Adrenal gland (tissue), 9 donors: ENCODE measurements at regions not wholly inside any gene's neighbourhood (a gene's known extent, or its start where the extent isn't known, plus 50 kb on each side); places are given as distances from the start of the nearest gene placed in this dataset.

Experiments
- DNase-seq, 7 donors: peaks; one replicate each; pipeline ENCODE4 v3.0.0-alpha.2; 2019 to 2020
- H3K27ac ChIP-seq, 5 donors: fragments of 200-600 bp; sonication (generic) in 4 of 5; 1 replicate in 3 of 5; 2 replicates in 2 of 5; pipeline versions ENCODE4 v1.5.1 to v1.8.0; 2016 to 2020; ENCODE audit warnings: mild to moderate bottlenecking in 1 of 5
- H3K27me3 ChIP-seq: fragments of 200-600 bp; 2 replicates; pipeline ENCODE4 v1.8.0; 2021
- H3K36me3 ChIP-seq, 2 donors: fragments of 200-600 bp; replicated peaks in 1 of 2; 1 replicate in 1 of 2; 2 replicates in 1 of 2; pipeline versions ENCODE4 v1.5.1 to v1.8.0; 2018 to 2022
- H3K4me1 ChIP-seq, 2 donors: fragments of 200-600 bp; replicated peaks in 1 of 2; 1 replicate in 1 of 2; 2 replicates in 1 of 2; pipeline versions ENCODE4 v1.5.1 to v1.8.0; 2018 to 2021
- H3K4me3 ChIP-seq, 4 donors: fragments of 200-600 bp; sonication (generic) in 3 of 4; one replicate each; pipeline ENCODE4 v1.5.1; 2016 to 2018
- H3K9me3 ChIP-seq, 3 donors: fragments of 200-600 bp; sonication (generic) in 1 of 3; replicated peaks in 1 of 3; 1 replicate in 2 of 3; 2 replicates in 1 of 3; pipeline versions ENCODE4 v1.5.1 to v1.8.0; 2016 to 2021
- POLR2A ChIP-seq, 2 donors: fragments of 450-650 bp; IDR thresholded peaks; one replicate each; pipeline ENCODE4 v1.6.1; 2017; ENCODE audit warnings: antibody characterized with exemption in 2 of 2, mild to moderate bottlenecking in 2 of 2, moderate library complexity in 1 of 2
- WGBS, 4 donors: extraction: QIAGEN DNeasy Blood & Tissue Kit in 2 of 4; methylation state at CpG; one replicate each; pipeline versions ENCODE4 v1.1.5 to v1.1.7; 2013 to 2017; 5-methylcytosine and 5-hydroxymethylcytosine counted together
- intact Hi-C, 2 donors: fragments of 100-400 bp; cut with DNase I; formaldehyde crosslinking; loops; one replicate each; pipeline versions ENCODE4 v1.14.1 to v1.15.0; 2022 to 2023
- TF ChIP-seq, protein P1 (sequence below), 6 experiments: fragments of 450-650 bp in 4 of 6; fragments of 200-600 bp in 2 of 6; sonication (generic) in 1 of 6; IDR thresholded peaks; 1 replicate in 5 of 6; 2 replicates in 1 of 6; pipeline versions ENCODE4 v1.5.1 to v1.8.0; 2016 to 2021; ENCODE audit warnings: antibody characterized with exemption in 6 of 6, mild to moderate bottlenecking in 2 of 6, moderate library complexity in 1 of 6
- donor health status: healthy with polysubstance abuse.
- donor health status: Bipolar disorder and iron deficiency.
- donor health status: DM: yes; HTN: yes; CAD: no.
- donor health status: DM: no; HTN: no; CAD: no.
- donor health status: DM: no; HTN: no; CAD: no.

GRCh38 chr17:77637818-77638575 lies 320.5 kb upstream of the TNRC6C start:
- no peak overlapping the region for H3K27ac ChIP-seq
- H3K27me3 ChIP-seq: no peaks in the 10 kb centered on the region
- H3K4me1 ChIP-seq: no peaks in the 10 kb centered on the region
- no peaks in the 10 kb centered on the region for H3K36me3 ChIP-seq
- TF ChIP-seq POLR2A (IDR thresholded peaks at IDR 0.05): no peak
- TF ChIP-seq, protein P1, sequence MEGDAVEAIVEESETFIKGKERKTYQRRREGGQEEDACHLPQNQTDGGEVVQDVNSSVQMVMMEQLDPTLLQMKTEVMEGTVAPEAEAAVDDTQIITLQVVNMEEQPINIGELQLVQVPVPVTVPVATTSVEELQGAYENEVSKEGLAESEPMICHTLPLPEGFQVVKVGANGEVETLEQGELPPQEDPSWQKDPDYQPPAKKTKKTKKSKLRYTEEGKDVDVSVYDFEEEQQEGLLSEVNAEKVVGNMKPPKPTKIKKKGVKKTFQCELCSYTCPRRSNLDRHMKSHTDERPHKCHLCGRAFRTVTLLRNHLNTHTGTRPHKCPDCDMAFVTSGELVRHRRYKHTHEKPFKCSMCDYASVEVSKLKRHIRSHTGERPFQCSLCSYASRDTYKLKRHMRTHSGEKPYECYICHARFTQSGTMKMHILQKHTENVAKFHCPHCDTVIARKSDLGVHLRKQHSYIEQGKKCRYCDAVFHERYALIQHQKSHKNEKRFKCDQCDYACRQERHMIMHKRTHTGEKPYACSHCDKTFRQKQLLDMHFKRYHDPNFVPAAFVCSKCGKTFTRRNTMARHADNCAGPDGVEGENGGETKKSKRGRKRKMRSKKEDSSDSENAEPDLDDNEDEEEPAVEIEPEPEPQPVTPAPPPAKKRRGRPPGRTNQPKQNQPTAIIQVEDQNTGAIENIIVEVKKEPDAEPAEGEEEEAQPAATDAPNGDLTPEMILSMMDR (IDR thresholded peaks at IDR 0.05): no peak
- WGBS, 4 donors: 43 to 62% (median 51%) methylated on average over 10 to 16 of the region's 16 CpGs
- no peaks in the 10 kb centered on the region for H3K9me3 ChIP-seq
- intact Hi-C loops: no loop called here
- H3K4me3 ChIP-seq: no peak overlapping the region
- no peak for DNase-seq

- H3K9me3 ChIP-seq: no peaks in the 10 kb centered on the region
- no peak overlapping the region for H3K27ac ChIP-seq
- TF ChIP-seq POLR2A (IDR thresholded peaks at IDR 0.05): no peak
- TF ChIP-seq, protein P1 (IDR thresholded peaks at IDR 0.05): no peak
- H3K36me3 ChIP-seq: no peaks in the 10 kb centered on the region
- 80 to 84% (median 82%) methylated on average over 3 of the region's 3 CpGs; no CpG with 5 or more reads in 1 of the 4 donors for WGBS, 4 donors
- no peaks in the 10 kb centered on the region for H3K27me3 ChIP-seq
- H3K4me1 ChIP-seq: no peaks in the 10 kb centered on the region
- intact Hi-C loops: no loop called here
- no peak for DNase-seq
- H3K4me3 ChIP-seq: no peak overlapping the region
Observed at GRCh38 chr17:77640252-77640651, 318.3 kb upstream of the TNRC6C start.

- Histone ChIP-seq H3K27me3 (no peaks in the 10 kb centered on the region), H3K36me3 (no peaks in the 10 kb centered on the region), H3K4me1 (no peaks in the 10 kb centered on the region), H3K4me3 (no peak overlapping the region), H3K27ac (no peak overlapping the region), H3K9me3 (no peaks in the 10 kb centered on the region)
- 74 to 89% (median 88%) methylated on average over 8 of the region's 8 CpGs for WGBS, 4 donors
- no peak for DNase-seq
- TF ChIP-seq POLR2A (IDR thresholded peaks at IDR 0.05): no peak
- TF ChIP-seq, protein P1 (IDR thresholded peaks at IDR 0.05): no peak
- intact Hi-C loops: no loop called here
Observed at GRCh38 chr17:77640916-77641605, 317.4 kb upstream of the TNRC6C start.

DNA sequence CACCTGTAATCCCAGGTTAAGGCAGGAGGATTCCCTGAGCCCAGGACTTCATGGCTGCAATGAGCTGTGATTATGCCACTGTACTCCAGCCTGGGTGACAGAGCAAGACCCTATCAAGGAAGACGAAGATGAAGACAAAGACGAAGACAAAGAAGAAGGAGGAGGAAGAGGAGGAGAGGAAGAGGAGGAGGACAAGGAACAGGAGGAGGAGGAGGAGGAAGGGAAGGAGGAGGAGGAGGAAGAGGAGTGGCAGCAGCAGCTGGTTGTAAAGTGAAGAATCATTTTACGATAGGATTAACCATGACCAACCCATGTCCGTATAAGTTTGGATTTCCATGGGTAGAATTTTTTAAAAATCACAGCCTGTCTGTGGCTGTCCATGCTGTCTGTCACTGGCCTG lies 316.8 kb upstream of the TNRC6C start:
- WGBS, 4 donors: 81 to 94% (median 83%) methylated on average over 4 of the region's 4 CpGs
- H3K9me3 ChIP-seq: no peaks in the 10 kb centered on the region
- no peaks in the 10 kb centered on the region for H3K4me1 ChIP-seq
- no peaks in the 10 kb centered on the region for H3K27me3 ChIP-seq
- no peak for DNase-seq
- TF ChIP-seq, protein P1 (IDR thresholded peaks at IDR 0.05): no peak
- no peak for TF ChIP-seq POLR2A (IDR thresholded peaks at IDR 0.05)
- H3K36me3 ChIP-seq: no peaks in the 10 kb centered on the region
- intact Hi-C loops: no loop called here
- H3K27ac ChIP-seq: no peak overlapping the region
- H3K4me3 ChIP-seq: no peak overlapping the region
